ENCODE measurements at regions not wholly inside any gene's neighbourhood (a gene's known extent, or its start where the extent isn't known, plus 50 kb on each side); places are given as distances from the start of the nearest gene placed in this dataset.

GRCh38 chr18:68426731-68427315 is 288.1 kb downstream of the TMX3 start:
- TF ChIP-seq, protein P1, sequence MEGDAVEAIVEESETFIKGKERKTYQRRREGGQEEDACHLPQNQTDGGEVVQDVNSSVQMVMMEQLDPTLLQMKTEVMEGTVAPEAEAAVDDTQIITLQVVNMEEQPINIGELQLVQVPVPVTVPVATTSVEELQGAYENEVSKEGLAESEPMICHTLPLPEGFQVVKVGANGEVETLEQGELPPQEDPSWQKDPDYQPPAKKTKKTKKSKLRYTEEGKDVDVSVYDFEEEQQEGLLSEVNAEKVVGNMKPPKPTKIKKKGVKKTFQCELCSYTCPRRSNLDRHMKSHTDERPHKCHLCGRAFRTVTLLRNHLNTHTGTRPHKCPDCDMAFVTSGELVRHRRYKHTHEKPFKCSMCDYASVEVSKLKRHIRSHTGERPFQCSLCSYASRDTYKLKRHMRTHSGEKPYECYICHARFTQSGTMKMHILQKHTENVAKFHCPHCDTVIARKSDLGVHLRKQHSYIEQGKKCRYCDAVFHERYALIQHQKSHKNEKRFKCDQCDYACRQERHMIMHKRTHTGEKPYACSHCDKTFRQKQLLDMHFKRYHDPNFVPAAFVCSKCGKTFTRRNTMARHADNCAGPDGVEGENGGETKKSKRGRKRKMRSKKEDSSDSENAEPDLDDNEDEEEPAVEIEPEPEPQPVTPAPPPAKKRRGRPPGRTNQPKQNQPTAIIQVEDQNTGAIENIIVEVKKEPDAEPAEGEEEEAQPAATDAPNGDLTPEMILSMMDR (IDR thresholded peaks at IDR 0.05; ENCODE audit: low read depth, low read length), result no peak
- no peak for TF ChIP-seq EZH2phosphoT487 (IDR thresholded peaks at IDR 0.05; ENCODE audit: low read depth)

Data from OCI-LY3 (cell line).